ENCODE measurements at regions not wholly inside any gene's neighbourhood (a gene's known extent, or its start where the extent isn't known, plus 50 kb on each side); places are given as distances from the start of the nearest gene placed in this dataset.
A peak's percentile ranks its signal among the peaks of the same experiment; 100 is the strongest.

- no TSS peak for BruUV-seq (replicated peaks)
- no peak overlapping the region for H3K9ac ChIP-seq (replicated peaks; ENCODE audit: extremely low read depth, insufficient read depth, low read length)
- dilution Hi-C loops (cut with MboI; ENCODE audit: extremely low pct_ligation_motif_present, low sequenced_read_pairs) (no loop called here), intact Hi-C loops (cut with micrococcal nuclease) (no loop called here)
- FAIRE-seq, result peak; percentile 24
- no peaks in the 10 kb centered on the region for H3K9me1 ChIP-seq (replicated peaks; ENCODE audit: control insufficient read depth, extremely low read depth, insufficient read depth, low read length)
- ChIA-PET POLR2A (no interaction called here), CTCF (interaction anchor here (0.8 kb wide), 1 partner anchor 368 kb away, joined by 4 read pairs; no protein-coding TSS in a partner anchor)
- H3K27me3 ChIP-seq (ENCODE audit: control insufficient read depth in 2 of 2, insufficient read depth in 2 of 2, low read length in 2 of 2), result no peaks in the 10 kb centered on the region
- no peak overlapping the region for H3K4me3 ChIP-seq (replicated peaks in 1 of 3; ENCODE audit: insufficient read depth in 1 of 3, low read depth in 1 of 3, low read length in 3 of 3)
- H3K27ac ChIP-seq (ENCODE audit: insufficient read depth, low read depth, low read length), result no peak overlapping the region
- no peak for DNase-seq (ENCODE audit: low read depth, low spot score)
- no peak overlapping the region for H3K4me2 ChIP-seq (ENCODE audit: insufficient read depth, low read length)
- no peak overlapping the region for H2AFZ ChIP-seq (ENCODE audit: low read depth, low read length)
- TF ChIP-seq MYC (IDR thresholded peaks at IDR 0.05; ENCODE audit: low read depth, low read length), result no peak
- no peak for TF ChIP-seq JUN (IDR thresholded peaks at IDR 0.05; ENCODE audit: borderline replicate concordance, insufficient read depth, insufficient read length, low read depth)
- no peak for TF ChIP-seq POLR2AphosphoS5 (IDR thresholded peaks at IDR 0.05; ENCODE audit: insufficient read depth, low read depth, low read length)
- peak; percentile 21 to 26 for TF ChIP-seq CTCF (IDR thresholded peaks at IDR 0.05; ENCODE audit: extremely low read depth in 1 of 2, insufficient read depth in 1 of 2, low read depth in 1 of 2, low read length in 2 of 2)
- no peaks in the 10 kb centered on the region for H4K20me1 ChIP-seq (replicated peaks; ENCODE audit: control insufficient read depth, extremely low read depth, insufficient read depth, low read length)
- H3K79me2 ChIP-seq (ENCODE audit: control insufficient read depth, insufficient read depth, low read length), result no peaks in the 10 kb centered on the region
- no peaks in the 10 kb centered on the region for H3K4me1 ChIP-seq (ENCODE audit: control insufficient read depth, extremely low read depth, insufficient read depth, low read length)
- no peaks in the 10 kb centered on the region for H3K9me3 ChIP-seq (replicated peaks; ENCODE audit: control insufficient read depth, insufficient read depth, low read length)
- no peaks in the 10 kb centered on the region for H3K36me3 ChIP-seq (ENCODE audit: control insufficient read depth in 2 of 2, extremely low read depth in 1 of 2, insufficient read depth in 2 of 2, low read length in 2 of 2)
Observed at GRCh38 chr17:34146440-34147043, 108.5 kb upstream of the CCL2 start.

GRCh38 chr17:34151102-34151501 lies 104.0 kb upstream of the CCL2 start:
- dilution Hi-C loops (cut with MboI; ENCODE audit: extremely low pct_ligation_motif_present, low sequenced_read_pairs), result no loop called here
- CTCF ChIA-PET, result interaction anchor here (1.2 kb wide), 1 partner anchor 20 kb away, joined by 6 read pairs; no protein-coding TSS in a partner anchor

More at GRCh38 chr17:34151102-34151501, 104.0 kb upstream of the CCL2 start:
- no peak overlapping the region for H3K4me3 ChIP-seq (replicated peaks in 1 of 3; ENCODE audit: insufficient read depth in 1 of 3, low read depth in 1 of 3, low read length in 3 of 3)
- POLR2A ChIA-PET, result no interaction called here
- H2AFZ ChIP-seq (ENCODE audit: low read depth, low read length), result no peak overlapping the region
- no peak overlapping the region for H3K9ac ChIP-seq (replicated peaks; ENCODE audit: extremely low read depth, insufficient read depth, low read length)
- FAIRE-seq, result no peak
- H3K4me1 ChIP-seq (ENCODE audit: control insufficient read depth, extremely low read depth, insufficient read depth, low read length), result no peaks in the 10 kb centered on the region
- BruUV-seq (replicated peaks), result no TSS peak
- H3K4me2 ChIP-seq (ENCODE audit: insufficient read depth, low read length), result no peak overlapping the region
- no peaks in the 10 kb centered on the region for H3K9me1 ChIP-seq (replicated peaks; ENCODE audit: control insufficient read depth, extremely low read depth, insufficient read depth, low read length)
- no peaks in the 10 kb centered on the region for H3K36me3 ChIP-seq (ENCODE audit: control insufficient read depth in 2 of 2, extremely low read depth in 1 of 2, insufficient read depth in 2 of 2, low read length in 2 of 2)
- H3K9me3 ChIP-seq (replicated peaks; ENCODE audit: control insufficient read depth, insufficient read depth, low read length), result no peaks in the 10 kb centered on the region
- TF ChIP-seq MAX (IDR thresholded peaks at IDR 0.05; ENCODE audit: insufficient read depth, insufficient read length), result no peak
- TF ChIP-seq JUN (IDR thresholded peaks at IDR 0.05; ENCODE audit: borderline replicate concordance, insufficient read depth, insufficient read length, low read depth), result no peak
- TF ChIP-seq POLR2A (IDR thresholded peaks at IDR 0.05; ENCODE audit: low read depth, low read length), result no peak
- TF ChIP-seq POLR2AphosphoS5 (IDR thresholded peaks at IDR 0.05; ENCODE audit: insufficient read depth, low read depth, low read length), result no peak
- no peak for TF ChIP-seq FOS (IDR thresholded peaks at IDR 0.05; ENCODE audit: borderline replicate concordance, insufficient read depth, low read length)
- no peak for TF ChIP-seq EZH2 (IDR thresholded peaks at IDR 0.05; ENCODE audit: borderline replicate concordance, low read depth, low read length, severe bottlenecking)
- no peak for TF ChIP-seq CTCF (IDR thresholded peaks at IDR 0.05; ENCODE audit: extremely low read depth in 1 of 2, insufficient read depth in 1 of 2, low read depth in 1 of 2, low read length in 2 of 2)
- no peak for TF ChIP-seq GATA2 (IDR thresholded peaks at IDR 0.05; ENCODE audit: insufficient read depth, insufficient read length, low read depth, low read length)
- TF ChIP-seq MYC (IDR thresholded peaks at IDR 0.05; ENCODE audit: low read depth, low read length), result no peak
- H3K27ac ChIP-seq (ENCODE audit: insufficient read depth, low read depth, low read length), result no peak overlapping the region
- intact Hi-C loops (cut with micrococcal nuclease), result no loop called here
- H3K79me2 ChIP-seq (ENCODE audit: control insufficient read depth, insufficient read depth, low read length), result no peaks in the 10 kb centered on the region
- no peaks in the 10 kb centered on the region for H4K20me1 ChIP-seq (replicated peaks; ENCODE audit: control insufficient read depth, extremely low read depth, insufficient read depth, low read length)
- peaks cover 1 to 4% of the 10 kb centered on the region in 2 experiments for H3K27me3 ChIP-seq (ENCODE audit: control insufficient read depth in 2 of 2, insufficient read depth in 2 of 2, low read length in 2 of 2)
- no peak for DNase-seq (ENCODE audit: low read depth, low spot score)

Data from endothelial cell of umbilical vein (primary cell).